ENCODE measurements at regions not wholly inside any gene's neighbourhood (a gene's known extent, or its start where the extent isn't known, plus 50 kb on each side); places are given as distances from the start of the nearest gene placed in this dataset.

- H3K27me3 Mint-ChIP-seq: peaks cover 2 to 8% of the 10 kb centered on the region in 2 donors
- Histone ChIP-seq H3K27me3 (ENCODE audit: insufficient read depth, low read length, poor library complexity, severe bottlenecking) (no peaks in the 10 kb centered on the region), H3K4me3 (ENCODE audit: low read length) (no peak overlapping the region), H3K36me3 (ENCODE audit: insufficient read depth, low read length) (no peaks in the 10 kb centered on the region), H3K9me3 (ENCODE audit: low read length) (no peaks in the 10 kb centered on the region), H3K27ac (ENCODE audit: low read depth, low read length) (no peak overlapping the region), H3K4me1 (ENCODE audit: insufficient read depth, low read length) (no peaks in the 10 kb centered on the region)
- H3K36me3 Mint-ChIP-seq: peaks cover 0 to 20% (median 11%) of the 10 kb centered on the region in 3 donors
- no peaks in the 10 kb centered on the region for H3K9me3 Mint-ChIP-seq
- ChIA-PET CTCF (interaction anchor here (2.9 kb wide), 1 partner anchor 1200 kb away, joined by 10 read pairs; no protein-coding TSS in a partner anchor), POLR2A (no interaction called here)
- DNase-seq: no peak
- H3K4me1 Mint-ChIP-seq: no peaks in the 10 kb centered on the region
- H3K27ac Mint-ChIP-seq: no peak overlapping the region
- no peak overlapping the region for H3K4me3 Mint-ChIP-seq
These were observed 231.2 kb upstream of the TPRG1 start for GRCh38 chr3:188940573-188940932.

- H3K27ac Mint-ChIP-seq: no peak overlapping the region
- CTCF ChIA-PET: interaction anchor here (2.9 kb wide), 1 partner anchor 1201 kb away, joined by 10 read pairs; no protein-coding TSS in a partner anchor
- peaks cover 0 to 20% (median 11%) of the 10 kb centered on the region in 3 donors for H3K36me3 Mint-ChIP-seq
- peaks cover 2 to 8% of the 10 kb centered on the region in 2 donors for H3K27me3 Mint-ChIP-seq
- Histone ChIP-seq H3K27ac (ENCODE audit: low read depth, low read length) (no peak overlapping the region), H3K4me3 (ENCODE audit: low read length) (no peak overlapping the region), H3K9me3 (ENCODE audit: low read length) (no peaks in the 10 kb centered on the region), H3K4me1 (ENCODE audit: insufficient read depth, low read length) (no peaks in the 10 kb centered on the region), H3K36me3 (ENCODE audit: insufficient read depth, low read length) (no peaks in the 10 kb centered on the region), H3K27me3 (ENCODE audit: insufficient read depth, low read length, poor library complexity, severe bottlenecking) (no peaks in the 10 kb centered on the region)
- no peaks in the 10 kb centered on the region for H3K9me3 Mint-ChIP-seq
- H3K4me3 Mint-ChIP-seq: no peak overlapping the region
- DNase-seq: no peak
- no peaks in the 10 kb centered on the region for H3K4me1 Mint-ChIP-seq
- POLR2A ChIA-PET: no interaction called here
These were observed 230.7 kb upstream of the TPRG1 start for GRCh38 chr3:188941103-188941502.

- no peaks in the 10 kb centered on the region for H3K9me3 ChIP-seq (ENCODE audit: low read length)
- H3K4me1 Mint-ChIP-seq: no peaks in the 10 kb centered on the region
- H3K27me3 ChIP-seq (ENCODE audit: insufficient read depth, low read length, poor library complexity, severe bottlenecking): no peaks in the 10 kb centered on the region
- DNase-seq: no peak
- H3K36me3 ChIP-seq (ENCODE audit: insufficient read depth, low read length): no peaks in the 10 kb centered on the region
- H3K27ac Mint-ChIP-seq: no peak overlapping the region
- peaks cover 2 to 13% of the 10 kb centered on the region in 2 donors for H3K27me3 Mint-ChIP-seq
- H3K36me3 Mint-ChIP-seq: peaks cover 0 to 20% (median 11%) of the 10 kb centered on the region in 3 donors
- H3K27ac ChIP-seq (ENCODE audit: low read depth, low read length): no peak overlapping the region
- no peaks in the 10 kb centered on the region for H3K9me3 Mint-ChIP-seq
- ChIA-PET CTCF (interaction anchor here (2.9 kb wide), 1 partner anchor 1202 kb away, joined by 10 read pairs; no protein-coding TSS in a partner anchor), POLR2A (no interaction called here)
- H3K4me1 ChIP-seq (ENCODE audit: insufficient read depth, low read length): no peaks in the 10 kb centered on the region
- no peak overlapping the region for H3K4me3 Mint-ChIP-seq
- no peak overlapping the region for H3K4me3 ChIP-seq (ENCODE audit: low read length)
These were observed 229.6 kb upstream of the TPRG1 start for GRCh38 chr3:188942191-188942590.

GRCh38 chr3:188943591-188943990 is 228.2 kb upstream of the TPRG1 start:
- Mint-ChIP-seq H3K4me1 (no peaks in the 10 kb centered on the region), H3K9me3 (no peaks in the 10 kb centered on the region), H3K27ac (no peak overlapping the region), H3K36me3 (peaks cover 0 to 20% (median 7%) of the 10 kb centered on the region in 3 donors), H3K4me3 (no peak overlapping the region), H3K27me3 (peaks cover 4 to 17% of the 10 kb centered on the region in 2 donors)
- Histone ChIP-seq H3K27me3 (ENCODE audit: insufficient read depth, low read length, poor library complexity, severe bottlenecking) (no peaks in the 10 kb centered on the region), H3K36me3 (ENCODE audit: insufficient read depth, low read length) (no peaks in the 10 kb centered on the region), H3K27ac (ENCODE audit: low read depth, low read length) (no peak overlapping the region), H3K4me1 (ENCODE audit: insufficient read depth, low read length) (no peaks in the 10 kb centered on the region), H3K4me3 (ENCODE audit: low read length) (no peak overlapping the region), H3K9me3 (ENCODE audit: low read length) (no peaks in the 10 kb centered on the region)
- POLR2A ChIA-PET: no interaction called here
- DNase-seq: no peak
- CTCF ChIA-PET: interaction anchor here (0.9 to 2.5 kb wide), 3 partner anchors 9 to 1203 kb away, joined by 3 to 8 read pairs (median 3); no protein-coding TSS in a partner anchor

GRCh38 chr3:188944108-188944507 is 227.7 kb upstream of the TPRG1 start:
- H3K4me1 Mint-ChIP-seq: no peaks in the 10 kb centered on the region
- Histone ChIP-seq H3K36me3 (ENCODE audit: insufficient read depth, low read length) (no peaks in the 10 kb centered on the region), H3K27ac (ENCODE audit: low read depth, low read length) (no peak overlapping the region), H3K27me3 (ENCODE audit: insufficient read depth, low read length, poor library complexity, severe bottlenecking) (no peaks in the 10 kb centered on the region), H3K9me3 (ENCODE audit: low read length) (no peaks in the 10 kb centered on the region), H3K4me1 (ENCODE audit: insufficient read depth, low read length) (no peaks in the 10 kb centered on the region), H3K4me3 (ENCODE audit: low read length) (no peak overlapping the region)
- DNase-seq: no peak
- POLR2A ChIA-PET: no interaction called here
- H3K27ac Mint-ChIP-seq: no peak overlapping the region
- H3K27me3 Mint-ChIP-seq: peaks cover 4 to 20% of the 10 kb centered on the region in 2 donors
- CTCF ChIA-PET: interaction anchor here (0.9 to 2.5 kb wide), 4 partner anchors 9 to 1204 kb away, joined by 3 to 8 read pairs (median 3); no protein-coding TSS in a partner anchor
- peaks cover 0 to 20% (median 5%) of the 10 kb centered on the region in 3 donors for H3K36me3 Mint-ChIP-seq
- H3K9me3 Mint-ChIP-seq: no peaks in the 10 kb centered on the region
- no peak overlapping the region for H3K4me3 Mint-ChIP-seq

- Histone ChIP-seq H3K27ac (ENCODE audit: low read depth, low read length) (no peak overlapping the region), H3K27me3 (ENCODE audit: insufficient read depth, low read length, poor library complexity, severe bottlenecking) (no peaks in the 10 kb centered on the region), H3K4me3 (ENCODE audit: low read length) (no peak overlapping the region), H3K9me3 (ENCODE audit: low read length) (no peaks in the 10 kb centered on the region), H3K36me3 (ENCODE audit: insufficient read depth, low read length) (no peaks in the 10 kb centered on the region), H3K4me1 (ENCODE audit: insufficient read depth, low read length) (no peaks in the 10 kb centered on the region)
- Mint-ChIP-seq H3K27ac (peak overlapping the region in 1 of 8 donors; percentile 23), H3K4me3 (no peak overlapping the region), H3K4me1 (no peaks in the 10 kb centered on the region), H3K27me3 (peaks cover 4 to 23% of the 10 kb centered on the region in 2 donors), H3K9me3 (no peaks in the 10 kb centered on the region), H3K36me3 (peaks cover 0 to 23% (median 2%) of the 10 kb centered on the region in 3 donors)
- ChIA-PET CTCF (interaction anchor here (1.0 to 1.5 kb wide), 4 partner anchors 9 to 1207 kb away, joined by 3 to 9 read pairs (median 4); no protein-coding TSS in a partner anchor), POLR2A (no interaction called here)
- no peak for DNase-seq
These were observed 225.2 kb upstream of the TPRG1 start for GRCh38 chr3:188946351-188947240.

GRCh38 chr3:188947401-188948280 is 224.1 kb upstream of the TPRG1 start:
- Histone ChIP-seq H3K9me3 (ENCODE audit: low read length) (no peaks in the 10 kb centered on the region), H3K27ac (ENCODE audit: low read depth, low read length) (no peak overlapping the region), H3K4me1 (ENCODE audit: insufficient read depth, low read length) (no peaks in the 10 kb centered on the region), H3K36me3 (ENCODE audit: insufficient read depth, low read length) (no peaks in the 10 kb centered on the region), H3K27me3 (ENCODE audit: insufficient read depth, low read length, poor library complexity, severe bottlenecking) (no peaks in the 10 kb centered on the region), H3K4me3 (ENCODE audit: low read length) (peak overlapping the region; percentile 32)
- Mint-ChIP-seq H3K4me3 (peak overlapping the region in 1 of 7 donors; percentile 48), H3K27ac (peak overlapping the region in 1 of 8 donors; percentile 23), H3K27me3 (peaks cover 4 to 22% of the 10 kb centered on the region in 2 donors), H3K9me3 (no peaks in the 10 kb centered on the region), H3K36me3 (peaks cover 0 to 23% (median 2%) of the 10 kb centered on the region in 3 donors), H3K4me1 (no peaks in the 10 kb centered on the region)
- CTCF ChIA-PET: interaction anchor here (1.1 to 1.5 kb wide), 3 partner anchors 8 to 1208 kb away, joined by 3 to 9 read pairs (median 5); no protein-coding TSS in a partner anchor
- no peak for DNase-seq
- POLR2A ChIA-PET: no interaction called here
